ENCODE measurements at regions not wholly inside any gene's neighbourhood (a gene's known extent, or its start where the extent isn't known, plus 50 kb on each side); places are given as distances from the start of the nearest gene placed in this dataset.

GRCh38 chr2:120938045-120938771, 202.5 kb downstream of the GLI2 start:
- DNase-seq (ENCODE audit: low read depth), result no peak
- no peak overlapping the region for H3K4me3 ChIP-seq (ENCODE audit: low read depth, low read length)
- no peak for TF ChIP-seq CTCF (IDR thresholded peaks at IDR 0.05; ENCODE audit: control insufficient read depth, extremely low read depth, insufficient read depth)

- no peak for TF ChIP-seq CTCF (IDR thresholded peaks at IDR 0.05; ENCODE audit: control insufficient read depth, extremely low read depth, insufficient read depth)
- H3K4me3 ChIP-seq (ENCODE audit: low read depth, low read length), result no peak overlapping the region
- no peak for DNase-seq (ENCODE audit: low read depth)
Observed at GRCh38 chr2:120939595-120940318, 204.1 kb downstream of the GLI2 start.

- no peak overlapping the region for H3K4me3 ChIP-seq (ENCODE audit: low read depth, low read length)
- no peak for TF ChIP-seq CTCF (IDR thresholded peaks at IDR 0.05; ENCODE audit: control insufficient read depth, extremely low read depth, insufficient read depth)
- DNase-seq (ENCODE audit: low read depth), result no peak
Observed at GRCh38 chr2:120940319-120940696, 204.6 kb downstream of the GLI2 start.

GRCh38 chr2:120940726-120941256, 205.1 kb downstream of the GLI2 start:
- no peak for DNase-seq (ENCODE audit: low read depth)
- no peak for TF ChIP-seq CTCF (IDR thresholded peaks at IDR 0.05; ENCODE audit: control insufficient read depth, extremely low read depth, insufficient read depth)
- H3K4me3 ChIP-seq (ENCODE audit: low read depth, low read length), result no peak overlapping the region

GRCh38 chr2:120941571-120942120, 206.0 kb downstream of the GLI2 start:
- H3K4me3 ChIP-seq (ENCODE audit: low read depth, low read length), result no peak overlapping the region
- no peak for TF ChIP-seq CTCF (IDR thresholded peaks at IDR 0.05; ENCODE audit: control insufficient read depth, extremely low read depth, insufficient read depth)
- no peak for DNase-seq (ENCODE audit: low read depth)

GRCh38 chr2:120942658-120943057, 207.0 kb downstream of the GLI2 start:
- TF ChIP-seq CTCF (IDR thresholded peaks at IDR 0.05; ENCODE audit: control insufficient read depth, extremely low read depth, insufficient read depth), result no peak
- DNase-seq (ENCODE audit: low read depth), result no peak
- no peak overlapping the region for H3K4me3 ChIP-seq (ENCODE audit: low read depth, low read length)

Data from LNCaP clone FGC (cell line).